ENCODE measurements at regions not wholly inside any gene's neighbourhood (a gene's known extent, or its start where the extent isn't known, plus 50 kb on each side); places are given as distances from the start of the nearest gene placed in this dataset.
"Not testable (repeated sequence)": the region's sequence is repeated elsewhere in the genome, so short reads cannot be mapped to it uniquely, and the experiment has no call there.

GRCh38 chr16:88235691-88236090 is 147.1 kb upstream of the ZNF469 start:
- H4K20me1 ChIP-seq (ENCODE audit: insufficient read depth, low read length); DNase-seq; H3K27me3 ChIP-seq (ENCODE audit: insufficient read depth, low read length, poor library complexity); H3K9ac ChIP-seq (ENCODE audit: low read depth, low read length); H3K4me1 ChIP-seq (ENCODE audit: insufficient read depth, low read length); ATAC-seq (ENCODE audit: insufficient read depth, low read depth); H3K9me3 ChIP-seq (ENCODE audit: insufficient read depth, low read length, severe bottlenecking); H2AFZ ChIP-seq (ENCODE audit: low read depth, low read length); H3K4me2 ChIP-seq (ENCODE audit: insufficient read depth, low read length); H3K4me3 ChIP-seq (ENCODE audit: low read depth in 1 of 2, low read length in 2 of 2); H3K27ac ChIP-seq (ENCODE audit: low read length); H3K79me2 ChIP-seq (ENCODE audit: insufficient read depth, low read length); H3K36me3 ChIP-seq (ENCODE audit: insufficient read depth, low read length): not testable (repeated sequence)

- DNase-seq; H3K79me2 ChIP-seq (ENCODE audit: insufficient read depth, low read length); H4K20me1 ChIP-seq (ENCODE audit: insufficient read depth, low read length); ATAC-seq (ENCODE audit: insufficient read depth, low read depth); H3K9ac ChIP-seq (ENCODE audit: low read depth, low read length); H3K9me3 ChIP-seq (ENCODE audit: insufficient read depth, low read length, severe bottlenecking); H3K27me3 ChIP-seq (ENCODE audit: insufficient read depth, low read length, poor library complexity); H2AFZ ChIP-seq (ENCODE audit: low read depth, low read length); H3K27ac ChIP-seq (ENCODE audit: low read length); H3K4me1 ChIP-seq (ENCODE audit: insufficient read depth, low read length); H3K36me3 ChIP-seq (ENCODE audit: insufficient read depth, low read length); H3K4me3 ChIP-seq (ENCODE audit: low read depth in 1 of 2, low read length in 2 of 2); H3K4me2 ChIP-seq (ENCODE audit: insufficient read depth, low read length): not testable (repeated sequence)
Observed at GRCh38 chr16:88236229-88236628, 146.5 kb upstream of the ZNF469 start.

GRCh38 chr16:88237314-88237713 is 145.4 kb upstream of the ZNF469 start:
- not testable (repeated sequence) for H4K20me1 ChIP-seq (ENCODE audit: insufficient read depth, low read length); H3K9ac ChIP-seq (ENCODE audit: low read depth, low read length); H3K79me2 ChIP-seq (ENCODE audit: insufficient read depth, low read length); H3K4me1 ChIP-seq (ENCODE audit: insufficient read depth, low read length); H3K9me3 ChIP-seq (ENCODE audit: insufficient read depth, low read length, severe bottlenecking); H3K27me3 ChIP-seq (ENCODE audit: insufficient read depth, low read length, poor library complexity); H3K36me3 ChIP-seq (ENCODE audit: insufficient read depth, low read length); H3K4me3 ChIP-seq (ENCODE audit: low read depth in 1 of 2, low read length in 2 of 2); ATAC-seq (ENCODE audit: insufficient read depth, low read depth); H3K27ac ChIP-seq (ENCODE audit: low read length); H3K4me2 ChIP-seq (ENCODE audit: insufficient read depth, low read length); H2AFZ ChIP-seq (ENCODE audit: low read depth, low read length); DNase-seq

DNA sequence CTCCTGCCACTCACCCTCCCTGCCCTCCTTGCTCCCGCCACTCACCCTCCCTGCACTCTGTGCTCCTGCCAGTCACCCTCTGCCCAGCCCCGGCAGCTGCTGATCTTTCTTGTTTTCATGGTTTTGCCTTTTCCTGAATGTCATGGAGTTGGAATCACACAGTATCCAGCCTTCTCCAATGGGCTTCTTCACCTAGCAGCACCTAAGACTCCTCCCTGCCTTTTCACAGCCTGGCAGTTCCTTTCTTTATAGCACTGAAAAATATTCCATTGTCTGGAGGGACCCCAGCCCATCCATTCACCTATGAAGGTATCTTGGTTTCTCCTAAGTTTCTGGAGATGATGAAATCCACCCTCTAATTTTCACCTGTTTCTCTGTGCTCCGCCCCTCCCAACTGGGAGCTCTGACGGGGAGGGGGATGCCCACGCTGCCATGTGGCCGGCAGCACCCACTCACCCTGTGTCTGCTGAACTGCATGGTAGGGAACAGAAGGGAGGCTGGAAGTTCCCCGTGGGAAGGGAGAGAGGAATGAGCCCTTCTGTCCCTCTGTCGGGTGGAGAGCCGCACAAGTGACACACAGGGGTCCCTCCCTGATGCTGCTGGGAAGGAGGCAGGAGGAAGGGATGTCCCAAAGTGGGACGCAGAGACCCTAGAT is 144.9 kb upstream of the ZNF469 start:
- H3K9me3 ChIP-seq (ENCODE audit: insufficient read depth, low read length, severe bottlenecking); ATAC-seq (ENCODE audit: insufficient read depth, low read depth); H3K79me2 ChIP-seq (ENCODE audit: insufficient read depth, low read length); H3K4me1 ChIP-seq (ENCODE audit: insufficient read depth, low read length); H3K27me3 ChIP-seq (ENCODE audit: insufficient read depth, low read length, poor library complexity); DNase-seq; H3K9ac ChIP-seq (ENCODE audit: low read depth, low read length); H4K20me1 ChIP-seq (ENCODE audit: insufficient read depth, low read length); H2AFZ ChIP-seq (ENCODE audit: low read depth, low read length); H3K4me2 ChIP-seq (ENCODE audit: insufficient read depth, low read length); H3K36me3 ChIP-seq (ENCODE audit: insufficient read depth, low read length); H3K4me3 ChIP-seq (ENCODE audit: low read depth in 1 of 2, low read length in 2 of 2); H3K27ac ChIP-seq (ENCODE audit: low read length): not testable (repeated sequence)

DNA sequence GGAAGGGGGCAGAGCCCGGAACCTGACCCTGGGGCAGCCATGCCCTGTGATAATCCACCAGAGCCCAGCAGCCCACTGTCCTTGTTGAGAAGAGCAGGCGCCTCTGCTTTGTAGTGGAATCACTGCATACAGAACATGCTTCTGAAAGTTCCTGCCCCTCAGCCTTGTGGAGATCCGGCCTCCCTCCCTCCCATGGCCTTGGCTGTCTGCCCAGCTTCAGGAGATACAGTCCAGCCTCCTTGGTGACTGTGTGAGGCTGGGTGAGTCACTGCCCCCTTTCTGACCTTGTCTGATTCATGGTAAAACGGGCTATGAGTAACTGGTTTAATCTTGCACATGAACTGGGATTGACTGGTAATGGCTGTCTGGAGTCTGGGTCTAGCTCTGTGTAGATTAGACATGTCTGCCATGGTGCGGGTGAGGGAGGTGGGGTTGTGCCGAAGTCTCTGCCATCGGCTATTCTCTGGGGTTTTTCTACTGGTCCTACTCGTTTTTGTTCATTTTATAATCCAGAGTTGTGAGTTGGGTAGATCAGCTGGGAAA is 144.0 kb upstream of the ZNF469 start:
- not testable (repeated sequence) for H3K27me3 ChIP-seq (ENCODE audit: insufficient read depth, low read length, poor library complexity); H3K79me2 ChIP-seq (ENCODE audit: insufficient read depth, low read length); H4K20me1 ChIP-seq (ENCODE audit: insufficient read depth, low read length); H3K27ac ChIP-seq (ENCODE audit: low read length); H3K9ac ChIP-seq (ENCODE audit: low read depth, low read length); H2AFZ ChIP-seq (ENCODE audit: low read depth, low read length); H3K4me2 ChIP-seq (ENCODE audit: insufficient read depth, low read length); DNase-seq; H3K9me3 ChIP-seq (ENCODE audit: insufficient read depth, low read length, severe bottlenecking); H3K4me3 ChIP-seq (ENCODE audit: low read depth in 1 of 2, low read length in 2 of 2); ATAC-seq (ENCODE audit: insufficient read depth, low read depth); H3K36me3 ChIP-seq (ENCODE audit: insufficient read depth, low read length); H3K4me1 ChIP-seq (ENCODE audit: insufficient read depth, low read length)

- not testable (repeated sequence) for ATAC-seq (ENCODE audit: insufficient read depth, low read depth); H3K4me2 ChIP-seq (ENCODE audit: insufficient read depth, low read length)
Observed at GRCh38 chr16:88240118-88240517, 142.6 kb upstream of the ZNF469 start.

DNA sequence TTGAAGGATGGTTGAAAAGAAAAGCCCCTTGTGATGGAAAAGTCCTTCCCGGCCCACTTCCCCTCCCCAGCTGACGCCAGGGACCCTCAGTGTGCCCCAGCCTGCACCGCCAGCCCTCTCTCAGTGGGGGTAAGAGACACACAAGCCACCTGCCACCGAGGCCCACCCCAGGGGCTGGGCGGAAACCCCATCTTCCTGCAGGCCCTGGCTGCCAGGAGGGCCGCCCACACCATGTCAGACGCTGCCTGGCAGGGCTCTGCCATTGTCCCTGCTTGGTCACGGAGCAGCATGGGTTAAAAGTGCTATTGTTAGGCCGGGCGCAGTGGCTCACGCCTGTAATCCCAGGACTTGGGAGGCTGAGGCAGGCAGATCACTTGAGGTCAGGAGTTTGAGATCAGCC is 142.0 kb upstream of the ZNF469 start:
- H3K4me3 ChIP-seq (ENCODE audit: low read depth in 1 of 2, low read length in 2 of 2); H3K4me2 ChIP-seq (ENCODE audit: insufficient read depth, low read length); H3K79me2 ChIP-seq (ENCODE audit: insufficient read depth, low read length); H2AFZ ChIP-seq (ENCODE audit: low read depth, low read length); H4K20me1 ChIP-seq (ENCODE audit: insufficient read depth, low read length); DNase-seq; H3K9me3 ChIP-seq (ENCODE audit: insufficient read depth, low read length, severe bottlenecking); ATAC-seq (ENCODE audit: insufficient read depth, low read depth); H3K9ac ChIP-seq (ENCODE audit: low read depth, low read length); H3K27ac ChIP-seq (ENCODE audit: low read length); H3K27me3 ChIP-seq (ENCODE audit: insufficient read depth, low read length, poor library complexity); H3K4me1 ChIP-seq (ENCODE audit: insufficient read depth, low read length); H3K36me3 ChIP-seq (ENCODE audit: insufficient read depth, low read length): not testable (repeated sequence)

More at GRCh38 chr16:88240118-88240517, 142.6 kb upstream of the ZNF469 start:
- not testable (repeated sequence) for H2AFZ ChIP-seq (ENCODE audit: low read depth, low read length); H3K27me3 ChIP-seq (ENCODE audit: insufficient read depth, low read length, poor library complexity); H3K36me3 ChIP-seq (ENCODE audit: insufficient read depth, low read length); H3K27ac ChIP-seq (ENCODE audit: low read length); DNase-seq; H3K4me3 ChIP-seq (ENCODE audit: low read depth in 1 of 2, low read length in 2 of 2); H3K9ac ChIP-seq (ENCODE audit: low read depth, low read length); H3K9me3 ChIP-seq (ENCODE audit: insufficient read depth, low read length, severe bottlenecking); H3K4me1 ChIP-seq (ENCODE audit: insufficient read depth, low read length); H3K79me2 ChIP-seq (ENCODE audit: insufficient read depth, low read length); H4K20me1 ChIP-seq (ENCODE audit: insufficient read depth, low read length)
